Type B pancreatic cell (in vitro differentiated cells): ENCODE measurements at regions not wholly inside any gene's neighbourhood (a gene's known extent, or its start where the extent isn't known, plus 50 kb on each side); places are given as distances from the start of the nearest gene placed in this dataset.

Experiments used
- DNase-seq: peaks from one replicate; pipeline ENCODE4 v3.0.0; 2021; ENCODE audit warnings: mixed read lengths; ENCODE audit not compliant: unreplicated experiment; ENCODE audit errors: extremely low spot score
- H3K27ac Mint-ChIP-seq: 2 replicates; pipeline ENCODE4 v1.8.0; 2021; ENCODE audit warnings: mild to moderate bottlenecking, mixed read lengths
- H3K27me3 Mint-ChIP-seq: 2 replicates; pipeline ENCODE4 v1.8.0; 2021; ENCODE audit warnings: mixed read lengths
- H3K36me3 Mint-ChIP-seq: 2 replicates; pipeline ENCODE4 v1.8.0; 2021; ENCODE audit warnings: mixed read lengths
- H3K4me1 Mint-ChIP-seq: one replicate; pipeline ENCODE4 v1.8.0; 2021; ENCODE audit warnings: mixed read lengths; ENCODE audit not compliant: unreplicated experiment
- H3K4me3 Mint-ChIP-seq: 2 replicates; pipeline ENCODE4 v1.8.0; 2021; ENCODE audit warnings: mild to moderate bottlenecking, mixed read lengths
- H3K9me3 Mint-ChIP-seq: 2 replicates; pipeline ENCODE4 v1.8.0; 2021; ENCODE audit warnings: mixed read lengths
- TF ChIP-seq, protein P1 (sequence below): fragments of 200-600 bp; sonication (generic); conservative IDR thresholded peaks from 2 replicates; pipeline ENCODE4 v1.5.0; 2021; ENCODE audit warnings: antibody characterized with exemption, mild to moderate bottlenecking

- no peaks in the 10 kb centered on the region for H3K4me1 Mint-ChIP-seq
- DNase-seq: no peak
- TF ChIP-seq, protein P1, sequence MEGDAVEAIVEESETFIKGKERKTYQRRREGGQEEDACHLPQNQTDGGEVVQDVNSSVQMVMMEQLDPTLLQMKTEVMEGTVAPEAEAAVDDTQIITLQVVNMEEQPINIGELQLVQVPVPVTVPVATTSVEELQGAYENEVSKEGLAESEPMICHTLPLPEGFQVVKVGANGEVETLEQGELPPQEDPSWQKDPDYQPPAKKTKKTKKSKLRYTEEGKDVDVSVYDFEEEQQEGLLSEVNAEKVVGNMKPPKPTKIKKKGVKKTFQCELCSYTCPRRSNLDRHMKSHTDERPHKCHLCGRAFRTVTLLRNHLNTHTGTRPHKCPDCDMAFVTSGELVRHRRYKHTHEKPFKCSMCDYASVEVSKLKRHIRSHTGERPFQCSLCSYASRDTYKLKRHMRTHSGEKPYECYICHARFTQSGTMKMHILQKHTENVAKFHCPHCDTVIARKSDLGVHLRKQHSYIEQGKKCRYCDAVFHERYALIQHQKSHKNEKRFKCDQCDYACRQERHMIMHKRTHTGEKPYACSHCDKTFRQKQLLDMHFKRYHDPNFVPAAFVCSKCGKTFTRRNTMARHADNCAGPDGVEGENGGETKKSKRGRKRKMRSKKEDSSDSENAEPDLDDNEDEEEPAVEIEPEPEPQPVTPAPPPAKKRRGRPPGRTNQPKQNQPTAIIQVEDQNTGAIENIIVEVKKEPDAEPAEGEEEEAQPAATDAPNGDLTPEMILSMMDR: no peak
- no peaks in the 10 kb centered on the region for H3K27me3 Mint-ChIP-seq
- no peaks in the 10 kb centered on the region for H3K36me3 Mint-ChIP-seq
- no peak overlapping the region for H3K4me3 Mint-ChIP-seq
- no peaks in the 10 kb centered on the region for H3K9me3 Mint-ChIP-seq
- H3K27ac Mint-ChIP-seq: no peak overlapping the region
Observed at GRCh38 chr6:63503199-63503598, 69.1 kb upstream of the LOC128125822 start.

DNA sequence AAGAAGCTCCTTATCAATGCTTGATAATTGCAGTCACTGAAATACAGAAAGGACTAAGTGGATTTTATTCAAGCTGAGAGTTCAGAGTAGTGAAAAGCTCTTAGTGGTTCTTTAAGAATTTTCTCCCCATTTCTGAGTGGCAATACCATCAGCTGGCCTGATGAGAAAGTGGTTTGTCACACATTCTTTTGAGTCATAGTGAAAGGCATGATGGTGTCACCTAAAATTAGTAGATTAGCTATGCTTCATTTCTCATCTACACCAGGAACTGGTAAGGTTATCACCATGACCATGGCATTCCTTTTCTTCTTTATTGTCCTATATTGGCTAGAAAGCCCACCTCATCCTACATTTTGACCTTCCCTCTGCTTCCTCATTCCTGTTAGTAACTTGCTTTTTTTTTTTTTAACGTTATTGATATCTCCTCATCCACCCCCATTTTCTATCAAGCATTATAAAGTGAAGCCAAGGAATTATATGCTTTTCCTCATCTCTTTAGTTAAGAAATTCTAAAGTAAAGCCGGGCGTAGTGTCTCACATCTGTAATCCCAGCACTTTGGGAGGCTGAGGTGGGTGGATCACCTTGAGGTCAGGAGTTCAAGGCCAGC, 67.4 kb upstream of the LOC128125822 start:
- TF ChIP-seq, protein P1: no peak
- Mint-ChIP-seq H3K4me1 (no peaks in the 10 kb centered on the region), H3K27ac (no peak overlapping the region), H3K36me3 (no peaks in the 10 kb centered on the region), H3K27me3 (no peaks in the 10 kb centered on the region), H3K4me3 (no peak overlapping the region), H3K9me3 (no peaks in the 10 kb centered on the region)
- DNase-seq: no peak

DNA sequence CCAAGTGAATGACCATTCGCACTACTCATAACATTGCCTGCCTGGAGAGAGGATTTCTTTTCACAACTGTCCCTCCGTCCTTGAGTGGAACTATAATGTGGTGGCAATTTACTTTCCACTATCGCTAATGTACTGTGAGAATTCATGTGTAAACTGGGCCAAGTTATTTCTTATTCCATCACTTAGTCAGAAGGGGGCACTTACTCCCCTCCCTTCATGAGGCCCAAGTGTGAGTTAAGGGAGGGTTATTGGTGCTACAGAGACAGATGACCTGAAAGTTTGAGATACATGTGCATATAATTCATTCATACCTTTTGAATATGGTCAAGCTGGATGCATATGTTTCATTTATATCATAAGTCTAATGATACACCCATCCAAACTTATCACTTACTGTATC, 65.2 kb upstream of the LOC128125822 start:
- TF ChIP-seq, protein P1: no peak
- Mint-ChIP-seq H3K36me3 (no peaks in the 10 kb centered on the region), H3K9me3 (no peaks in the 10 kb centered on the region), H3K4me1 (no peaks in the 10 kb centered on the region), H3K27ac (no peak overlapping the region), H3K4me3 (no peak overlapping the region), H3K27me3 (no peaks in the 10 kb centered on the region)
- DNase-seq: no peak

DNA sequence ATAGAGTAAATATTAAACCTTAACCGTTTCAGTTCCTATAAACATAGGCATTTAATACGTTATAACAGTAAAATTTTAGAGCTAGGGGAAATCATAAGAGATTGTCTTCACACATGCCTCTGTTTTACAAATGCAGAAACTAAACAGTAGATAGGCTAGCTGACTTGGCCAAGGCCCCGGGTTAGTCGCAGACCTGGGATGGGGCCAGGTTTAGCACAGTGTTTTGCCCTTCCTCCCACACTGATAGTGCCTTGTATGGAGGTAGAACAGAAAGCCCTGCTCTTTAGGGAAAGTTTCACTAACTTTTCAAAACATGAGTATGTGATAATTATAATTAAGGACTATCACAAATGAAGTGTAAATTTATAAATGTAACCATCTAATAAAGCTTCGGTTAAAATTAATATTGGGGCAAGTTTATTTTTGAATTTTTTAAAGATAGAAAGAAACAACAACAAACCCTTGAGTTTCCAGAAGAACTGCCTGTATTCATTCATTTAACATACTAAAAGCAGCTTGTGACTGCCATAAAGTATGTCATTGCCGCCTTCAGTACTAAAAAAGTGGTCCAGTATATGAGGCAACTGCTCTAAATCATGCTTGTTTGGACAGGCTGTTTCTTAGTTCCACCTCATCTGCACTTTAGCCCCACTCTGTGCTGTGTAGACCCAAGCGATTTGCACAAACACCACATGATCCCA, 62.5 kb upstream of the LOC128125822 start:
- TF ChIP-seq, protein P1: no peak
- no peaks in the 10 kb centered on the region for H3K27me3 Mint-ChIP-seq
- DNase-seq: no peak
- H3K27ac Mint-ChIP-seq: peak overlapping the region; percentile 14
- no peak overlapping the region for H3K4me3 Mint-ChIP-seq
- H3K36me3 Mint-ChIP-seq: no peaks in the 10 kb centered on the region
- no peaks in the 10 kb centered on the region for H3K4me1 Mint-ChIP-seq
- H3K9me3 Mint-ChIP-seq: no peaks in the 10 kb centered on the region

- H3K36me3 Mint-ChIP-seq: no peaks in the 10 kb centered on the region
Observed at GRCh38 chr6:63510353-63510686, 62.0 kb upstream of the LOC128125822 start.

More at GRCh38 chr6:63510353-63510686, 62.0 kb upstream of the LOC128125822 start:
- H3K9me3 Mint-ChIP-seq: no peaks in the 10 kb centered on the region
- TF ChIP-seq, protein P1: no peak
- peak overlapping the region; percentile 14 for H3K27ac Mint-ChIP-seq
- H3K27me3 Mint-ChIP-seq: no peaks in the 10 kb centered on the region
- no peak for DNase-seq
- no peaks in the 10 kb centered on the region for H3K4me1 Mint-ChIP-seq
- H3K4me3 Mint-ChIP-seq: no peak overlapping the region
